Prostate gland (tissue), 2 donors: ENCODE measurements at regions not wholly inside any gene's neighbourhood (a gene's known extent, or its start where the extent isn't known, plus 50 kb on each side); places are given as distances from the start of the nearest gene placed in this dataset.

Experiments
- POLR2A ChIP-seq: fragments of 450-650 bp; IDR thresholded peaks from one replicate; pipeline ENCODE4 v1.6.1; 2016; ENCODE audit warnings: antibody characterized with exemption, mild to moderate bottlenecking
- POLR2AphosphoS5 ChIP-seq: sonication (generic); formaldehyde crosslinking; IDR thresholded peaks from one replicate; pipeline ENCODE4 v1.6.1; 2017; ENCODE audit warnings: antibody characterized with exemption
- TF ChIP-seq, protein P1 (sequence below), 4 experiments: fragments of 200-600 bp in 2 of 4; fragments of 450-650 bp in 2 of 4; sonication (generic) in 2 of 4; IDR thresholded peaks; 1 replicate in 3 of 4; 2 replicates in 1 of 4; pipeline ENCODE4 v1.5.1; 2016 to 2019; ENCODE audit warnings: antibody characterized with exemption in 4 of 4, mild to moderate bottlenecking in 2 of 4, moderate library complexity in 2 of 4

DNA sequence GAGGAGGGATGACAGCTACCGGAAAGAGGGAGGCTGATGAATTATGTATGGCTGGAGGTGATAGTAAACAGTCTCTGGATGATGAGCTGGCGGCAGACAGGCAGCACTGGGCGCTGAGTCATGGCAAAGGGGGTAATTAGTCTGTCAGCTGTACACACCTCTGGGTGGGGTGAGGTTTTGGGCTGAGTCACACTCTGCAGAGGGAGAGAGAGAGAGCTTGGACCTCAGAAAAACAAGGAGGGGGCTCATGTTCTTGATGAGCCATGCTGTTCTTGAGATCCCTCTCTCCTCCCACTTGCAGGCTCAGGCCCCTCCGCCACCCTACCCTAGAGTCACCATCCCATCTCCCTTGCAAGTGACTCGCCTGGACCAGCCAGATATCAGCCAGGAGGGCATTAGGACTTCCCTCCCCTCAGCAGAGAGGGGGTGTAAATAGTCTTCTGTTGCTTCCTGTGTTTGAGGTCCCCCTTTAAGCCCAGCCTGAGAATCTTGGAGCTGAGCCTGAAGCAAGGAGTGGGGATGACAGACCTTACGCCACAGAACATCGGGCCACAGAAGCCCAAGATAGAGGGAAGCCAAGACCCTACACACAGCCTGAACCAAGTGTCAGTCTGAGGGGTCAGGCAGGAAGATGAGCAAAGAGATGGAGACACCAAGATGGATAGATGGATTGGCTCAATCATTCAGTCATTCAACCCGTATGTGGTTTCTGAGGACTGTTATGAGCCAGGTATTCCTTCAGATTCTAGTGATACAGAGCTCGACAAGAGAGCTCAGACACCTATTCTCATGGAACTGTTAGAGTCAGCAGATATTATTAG lies 383.2 kb upstream of the CCL2 start:
- TF ChIP-seq, protein P1, sequence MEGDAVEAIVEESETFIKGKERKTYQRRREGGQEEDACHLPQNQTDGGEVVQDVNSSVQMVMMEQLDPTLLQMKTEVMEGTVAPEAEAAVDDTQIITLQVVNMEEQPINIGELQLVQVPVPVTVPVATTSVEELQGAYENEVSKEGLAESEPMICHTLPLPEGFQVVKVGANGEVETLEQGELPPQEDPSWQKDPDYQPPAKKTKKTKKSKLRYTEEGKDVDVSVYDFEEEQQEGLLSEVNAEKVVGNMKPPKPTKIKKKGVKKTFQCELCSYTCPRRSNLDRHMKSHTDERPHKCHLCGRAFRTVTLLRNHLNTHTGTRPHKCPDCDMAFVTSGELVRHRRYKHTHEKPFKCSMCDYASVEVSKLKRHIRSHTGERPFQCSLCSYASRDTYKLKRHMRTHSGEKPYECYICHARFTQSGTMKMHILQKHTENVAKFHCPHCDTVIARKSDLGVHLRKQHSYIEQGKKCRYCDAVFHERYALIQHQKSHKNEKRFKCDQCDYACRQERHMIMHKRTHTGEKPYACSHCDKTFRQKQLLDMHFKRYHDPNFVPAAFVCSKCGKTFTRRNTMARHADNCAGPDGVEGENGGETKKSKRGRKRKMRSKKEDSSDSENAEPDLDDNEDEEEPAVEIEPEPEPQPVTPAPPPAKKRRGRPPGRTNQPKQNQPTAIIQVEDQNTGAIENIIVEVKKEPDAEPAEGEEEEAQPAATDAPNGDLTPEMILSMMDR (IDR thresholded peaks at IDR 0.05) = no peak
- TF ChIP-seq POLR2A = no peak
- no peak for TF ChIP-seq POLR2AphosphoS5
